ENCODE measurements at regions not wholly inside any gene's neighbourhood (a gene's known extent, or its start where the extent isn't known, plus 50 kb on each side); places are given as distances from the start of the nearest gene placed in this dataset.

- TF ChIP-seq SMC3 (conservative IDR thresholded peaks at IDR 0.05; ENCODE audit: poor library complexity) (no peak), CTCF (IDR thresholded peaks at IDR 0.05; ENCODE audit: poor library complexity, severe bottlenecking) (no peak), RAD21 (conservative IDR thresholded peaks at IDR 0.05) (no peak), EZH2 (IDR thresholded peaks at IDR 0.05; ENCODE audit: borderline replicate concordance, insufficient read depth, low read length, poor library complexity, severe bottlenecking) (no peak), TAF1 (IDR thresholded peaks at IDR 0.05; ENCODE audit: low read depth) (no peak)
These were observed 79.0 kb downstream of the TNP1 start for GRCh38 chr2:216780843-216781242.

Measured in neural cell (in vitro differentiated cells).